ENCODE measurements at regions not wholly inside any gene's neighbourhood (a gene's known extent, or its start where the extent isn't known, plus 50 kb on each side); places are given as distances from the start of the nearest gene placed in this dataset.

GRCh38 chr16:77491091-77491490 lies 56.3 kb upstream of the ADAMTS18 start:
- no peak for TF ChIP-seq CTCF (IDR thresholded peaks at IDR 0.05; ENCODE audit: low read length)
- TF ChIP-seq EZH2 (optimal IDR thresholded peaks at IDR 0.05; ENCODE audit: low read depth, low read length): no peak
